Activated CD4-positive, alpha-beta T cell treated with anti-CD3 and anti-CD28 coated beads, Interleukin-2, amount 50 U/mL, for 16 hours (primary cell): ENCODE measurements at regions not wholly inside any gene's neighbourhood (a gene's known extent, or its start where the extent isn't known, plus 50 kb on each side); places are given as distances from the start of the nearest gene placed in this dataset.
"Not testable (repeated sequence)": the region's sequence is repeated elsewhere in the genome, so short reads cannot be mapped to it uniquely, and the experiment has no call there.

Source experiments
- DNase-seq: peaks from one replicate; pipeline ENCODE4 v3.0.0-alpha.2; 2020

- no peak for DNase-seq
These were observed 358.7 kb downstream of the RFC3 start for GRCh38 chr13:34176633-34177032.

DNA sequence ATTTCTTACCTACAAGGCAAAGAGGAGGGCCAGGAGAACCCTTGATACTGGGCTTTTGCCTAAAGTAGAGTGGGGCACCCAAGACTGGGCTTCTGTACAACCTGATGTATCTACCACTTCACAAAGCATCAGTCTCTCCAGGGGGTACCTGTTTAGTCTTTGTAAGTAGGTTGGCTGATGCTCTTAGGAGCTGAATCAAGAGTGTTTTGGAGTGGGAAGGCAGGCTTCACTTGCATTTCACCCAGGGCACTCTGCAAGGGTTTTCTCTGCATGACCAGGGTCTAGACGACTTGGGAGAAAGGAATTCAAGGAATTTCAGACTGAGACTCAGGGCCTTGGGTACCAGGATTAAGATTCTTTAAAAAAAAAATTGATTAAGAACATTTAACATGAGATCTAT is 361.5 kb downstream of the RFC3 start:
- no peak for DNase-seq

- no peak for DNase-seq
These were observed 362.0 kb downstream of the RFC3 start for GRCh38 chr13:34179927-34180326.

DNA sequence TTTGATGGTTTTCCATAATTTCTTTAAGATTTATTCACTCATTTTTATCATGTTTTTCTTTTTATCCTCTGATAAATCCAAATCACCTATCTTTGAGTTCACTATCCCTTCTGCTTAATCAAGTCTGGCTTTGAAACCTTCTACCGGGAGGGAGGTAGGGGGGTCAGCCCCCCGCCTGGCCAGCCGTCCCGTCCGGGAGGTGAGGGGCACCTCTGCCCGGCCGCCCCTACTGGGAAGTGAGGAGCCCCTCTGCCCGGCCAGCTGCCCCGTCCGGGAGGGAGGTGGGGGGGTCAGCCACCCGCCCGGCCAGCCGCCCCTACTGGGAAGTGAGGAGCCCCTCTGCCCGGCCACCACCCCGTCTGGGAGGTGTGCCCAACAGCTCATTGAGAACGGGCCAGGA is 363.3 kb downstream of the RFC3 start:
- not testable (repeated sequence) for DNase-seq

DNA sequence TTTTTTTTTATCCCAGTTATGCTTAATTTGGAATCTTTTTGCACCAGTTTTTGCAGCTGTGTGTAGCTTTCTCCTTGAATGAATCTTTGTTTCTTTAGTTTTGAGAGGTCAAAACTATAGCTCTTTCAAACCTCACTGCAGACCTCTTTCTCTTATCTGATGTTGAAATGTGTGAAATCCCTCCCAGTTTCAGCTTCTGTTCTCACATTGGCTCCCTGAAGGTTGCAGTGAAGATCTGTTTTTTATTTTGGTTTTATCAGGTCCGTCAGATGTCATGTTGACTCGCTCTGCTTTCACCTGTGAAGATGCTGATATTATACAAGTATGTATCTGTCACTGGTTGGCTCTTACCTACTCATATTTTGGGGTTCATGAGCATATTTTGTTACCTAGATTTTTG is 372.0 kb downstream of the RFC3 start:
- DNase-seq = no peak

- no peak for DNase-seq
These were observed 383.3 kb downstream of the RFC3 start for GRCh38 chr13:34201050-34201913.

- no peak for DNase-seq
These were observed 389.4 kb downstream of the RFC3 start for GRCh38 chr13:34207334-34207733.

DNA sequence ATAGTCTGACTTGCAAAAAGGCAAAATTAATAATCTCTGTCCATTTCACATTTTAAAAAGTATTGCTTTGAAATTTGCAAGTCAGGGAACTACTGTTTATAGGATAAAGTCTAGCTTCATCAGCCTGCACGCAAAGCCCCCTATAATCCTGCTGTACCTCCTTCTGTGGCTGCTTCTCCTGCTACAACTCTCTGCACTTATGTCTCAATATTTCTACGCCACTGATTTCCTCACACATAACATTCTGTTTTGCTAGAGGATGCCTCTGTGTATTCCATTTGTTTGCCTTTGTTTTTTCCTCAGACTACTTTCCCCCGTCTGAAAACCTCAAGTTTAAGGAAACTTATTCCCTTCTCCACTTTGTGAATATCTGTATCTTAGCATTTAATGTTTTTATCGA is 389.9 kb downstream of the RFC3 start:
- DNase-seq = no peak

DNA sequence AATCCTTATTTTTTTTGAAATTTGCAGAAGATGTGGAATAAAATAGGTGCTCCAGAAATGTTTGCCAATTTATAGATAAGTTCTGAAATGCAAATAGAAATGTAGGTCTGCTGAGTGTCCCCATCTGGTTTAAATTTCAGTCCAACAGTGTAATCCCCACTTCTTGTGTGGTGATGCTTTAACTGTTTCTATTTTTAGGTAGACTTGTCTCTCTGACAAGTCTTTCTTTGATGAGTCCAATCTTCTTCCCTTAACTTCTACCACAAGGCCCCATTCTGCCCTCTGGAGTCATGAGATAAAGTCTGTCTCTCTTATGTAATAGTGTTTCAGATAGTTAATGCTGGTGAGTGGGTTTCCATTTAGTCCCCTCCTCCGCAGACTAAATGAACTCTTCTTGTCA is 390.4 kb downstream of the RFC3 start:
- no peak for DNase-seq

- DNase-seq = no peak
These were observed 392.4 kb downstream of the RFC3 start for GRCh38 chr13:34210341-34210740.

DNA sequence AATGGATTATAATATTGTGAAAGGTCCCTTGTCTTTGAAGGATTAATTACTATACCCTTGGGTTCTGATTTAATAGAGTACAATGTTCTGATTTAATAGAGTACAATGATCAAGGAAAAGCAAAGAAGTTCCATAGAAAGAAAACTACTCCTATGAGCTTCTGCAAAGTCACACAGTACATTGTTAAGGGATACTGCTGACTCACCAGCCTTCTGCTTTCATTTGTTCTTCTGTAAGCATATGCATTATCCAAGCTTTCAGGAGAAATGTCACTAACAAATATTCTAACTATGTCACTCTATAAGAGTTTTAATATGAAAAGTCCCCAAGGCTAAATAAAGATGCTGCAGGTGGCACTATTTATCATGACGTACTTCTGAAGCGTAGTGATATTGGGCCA is 396.7 kb downstream of the RFC3 start:
- DNase-seq = no peak

DNA sequence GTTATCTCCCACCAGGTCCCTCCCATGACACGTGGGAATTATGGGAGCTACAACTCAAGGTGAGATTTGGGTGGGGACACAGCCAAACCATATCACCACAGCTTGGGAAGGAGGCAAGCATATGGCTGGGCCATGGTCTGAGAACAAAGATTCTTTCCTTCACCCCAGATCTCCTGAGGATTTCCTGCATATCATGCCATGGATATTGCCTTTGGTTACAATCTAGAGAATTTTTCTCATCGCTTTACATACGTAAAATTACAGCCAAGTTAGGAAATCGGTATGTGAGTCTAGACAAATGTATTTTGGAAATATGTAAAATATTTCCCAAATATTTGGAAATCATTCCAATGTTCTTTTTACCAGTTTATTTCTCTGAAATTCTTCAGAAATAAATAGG is 398.3 kb downstream of the RFC3 start:
- DNase-seq = no peak

DNA sequence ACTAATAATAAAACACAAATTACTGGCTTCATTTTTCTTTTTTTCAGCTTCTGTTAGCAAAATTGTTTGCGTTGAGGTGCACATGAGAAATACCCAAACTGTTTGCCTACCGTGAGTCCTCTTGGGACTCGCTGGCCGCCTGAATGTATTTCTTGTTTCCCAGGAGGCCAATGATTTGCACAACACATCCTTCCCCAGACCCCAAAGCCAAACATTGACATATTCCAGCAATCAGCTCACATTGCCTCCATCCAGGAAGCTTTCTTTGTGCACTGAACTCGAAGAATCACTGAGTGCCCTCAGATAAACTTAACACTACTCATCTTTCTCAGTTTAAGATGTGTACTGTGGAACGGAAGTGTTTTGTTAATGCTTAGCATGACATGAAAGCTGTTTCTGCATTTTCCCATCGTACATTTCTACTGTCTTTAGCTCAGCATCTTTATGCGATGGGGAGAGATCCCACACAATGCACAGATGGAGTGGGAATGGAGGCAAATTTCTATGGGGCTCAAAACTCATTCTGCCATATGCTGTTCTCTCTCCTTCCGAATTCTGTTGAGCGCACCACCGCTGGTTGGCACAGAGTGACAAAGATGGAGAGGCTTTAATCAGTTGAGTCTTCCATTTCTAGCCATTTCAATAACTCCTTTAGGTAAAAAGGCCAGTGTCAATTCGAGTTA is 399.5 kb downstream of the RFC3 start:
- DNase-seq = no peak

DNA sequence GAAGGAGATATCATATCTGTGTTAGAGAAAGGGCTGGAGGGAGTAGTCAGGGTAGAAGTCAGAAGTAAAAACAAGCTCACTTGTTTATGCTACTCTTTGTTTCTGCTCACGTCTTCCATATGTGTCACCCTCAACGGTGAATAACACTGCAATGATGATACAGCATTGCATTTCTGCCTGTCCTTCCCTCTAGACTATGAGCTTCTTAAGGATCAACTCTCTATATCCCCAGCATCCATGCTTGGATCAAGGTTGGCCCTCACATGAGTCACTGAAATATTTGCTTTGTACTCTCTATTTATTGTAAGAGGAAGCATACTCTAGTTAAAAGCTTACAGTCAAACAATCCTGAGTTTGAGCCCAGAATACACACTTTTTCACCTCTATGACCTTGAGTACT is 406.0 kb downstream of the RFC3 start:
- no peak for DNase-seq

DNA sequence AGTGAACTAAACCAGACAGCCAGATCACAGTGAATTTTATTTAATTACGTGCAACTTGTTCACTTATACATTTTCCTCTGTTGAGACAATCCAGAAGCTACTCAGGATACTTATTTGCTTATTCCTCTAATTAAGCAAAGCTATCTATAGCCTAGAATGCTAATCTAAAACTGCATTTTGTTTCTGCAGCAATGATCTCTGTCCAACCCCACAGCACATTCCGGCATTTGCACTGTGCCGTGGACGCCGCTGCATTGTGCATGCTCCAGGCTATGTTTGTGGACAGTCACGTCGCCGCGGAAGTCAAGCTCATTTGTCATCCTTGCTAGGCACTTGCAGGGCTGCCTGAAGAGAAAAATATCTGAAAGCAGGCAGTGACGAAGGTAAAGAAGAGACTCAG is 406.9 kb downstream of the RFC3 start:
- DNase-seq = no peak

GRCh38 chr13:34230271-34230670 is 412.3 kb downstream of the RFC3 start:
- DNase-seq = no peak

- DNase-seq = no peak
These were observed 423.4 kb downstream of the RFC3 start for GRCh38 chr13:34241332-34241731.

- no peak for DNase-seq
These were observed 425.5 kb downstream of the RFC3 start for GRCh38 chr13:34243403-34243802.

- no peak for DNase-seq
These were observed 428.6 kb downstream of the RFC3 start for GRCh38 chr13:34246511-34246910.

GRCh38 chr13:34247596-34247995 is 429.6 kb downstream of the RFC3 start:
- no peak for DNase-seq

GRCh38 chr13:34249546-34250039 is 431.6 kb downstream of the RFC3 start:
- no peak for DNase-seq

DNA sequence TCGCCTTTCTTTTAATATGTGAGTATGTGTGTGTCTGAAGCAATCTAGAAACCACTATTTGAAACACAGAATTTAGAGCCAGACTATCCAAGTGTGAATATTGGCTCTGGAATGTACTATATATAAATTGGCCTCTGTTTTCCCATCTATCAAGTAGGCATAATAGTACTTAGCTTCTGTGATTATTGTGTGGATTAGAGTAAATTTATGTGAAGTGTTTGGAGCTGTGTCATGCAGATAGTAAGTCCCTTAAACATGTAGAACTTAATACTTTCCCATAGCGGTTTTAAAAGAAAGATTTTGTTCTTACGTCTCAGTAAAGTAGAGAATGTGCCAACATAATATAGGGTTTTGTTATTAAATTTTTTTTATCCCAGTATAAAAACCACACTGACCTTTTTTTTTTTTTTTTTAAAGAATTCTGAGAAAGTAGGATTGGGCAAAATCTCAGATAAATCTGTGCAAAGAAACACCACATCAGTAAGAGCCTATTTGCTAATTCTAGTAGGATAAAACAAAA is 432.3 kb downstream of the RFC3 start:
- DNase-seq = no peak

DNA sequence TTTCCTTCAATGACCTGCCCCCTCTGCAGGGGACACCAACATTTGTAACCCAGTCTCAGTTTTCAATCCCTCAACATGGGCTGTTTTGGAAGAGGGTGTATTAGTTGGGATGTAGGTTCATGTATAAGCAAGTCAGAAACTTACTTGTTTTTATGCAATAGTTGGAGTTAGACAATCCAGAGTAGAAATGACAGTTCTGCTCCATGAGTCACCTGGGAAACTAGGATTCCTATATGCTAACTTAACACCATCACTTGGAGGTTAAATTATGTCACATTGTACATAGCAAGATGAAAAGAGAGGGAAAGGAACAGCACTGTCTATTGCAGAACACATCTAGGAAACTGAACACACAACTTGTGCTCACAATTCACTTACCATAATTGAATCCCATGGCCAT is 436.4 kb downstream of the RFC3 start:
- no peak for DNase-seq

- DNase-seq = no peak
These were observed 437.8 kb downstream of the RFC3 start for GRCh38 chr13:34255711-34256110.
